DMS114 treated with DMSO at 0.1 percent for 48 hours (cell line): ENCODE measurements at regions not wholly inside any gene's neighbourhood (a gene's known extent, or its start where the extent isn't known, plus 50 kb on each side); places are given as distances from the start of the nearest gene placed in this dataset.
"Not testable (repeated sequence)": the region's sequence is repeated elsewhere in the genome, so short reads cannot be mapped to it uniquely, and the experiment has no call there.

Source experiments
- DNase-seq: peaks from one replicate; lab custom pipeline; 2025; ENCODE audit not compliant: unreplicated experiment; lab: John Stamatoyannopoulos, UW

GRCh38 chr2:65622499-65622898 lies 190.1 kb upstream of the SPRED2 start:
- no peak for DNase-seq

GRCh38 chr2:65620524-65620923 lies 188.1 kb upstream of the SPRED2 start:
- DNase-seq = no peak

- DNase-seq = no peak
These were observed 187.6 kb upstream of the SPRED2 start for GRCh38 chr2:65620026-65620425.

- no peak for DNase-seq
These were observed 183.2 kb upstream of the SPRED2 start for GRCh38 chr2:65615602-65616001.

GRCh38 chr2:65613968-65614555 lies 181.7 kb upstream of the SPRED2 start:
- DNase-seq = no peak

GRCh38 chr2:65611488-65611887 lies 179.1 kb upstream of the SPRED2 start:
- no peak for DNase-seq

GRCh38 chr2:65608916-65609315 lies 176.5 kb upstream of the SPRED2 start:
- no peak for DNase-seq

- no peak for DNase-seq
These were observed 176.1 kb upstream of the SPRED2 start for GRCh38 chr2:65608466-65608865.

GRCh38 chr2:65607662-65608305 lies 175.4 kb upstream of the SPRED2 start:
- no peak for DNase-seq

GRCh38 chr2:65605743-65606058 lies 173.3 kb upstream of the SPRED2 start:
- no peak for DNase-seq

- no peak for DNase-seq
These were observed 172.8 kb upstream of the SPRED2 start for GRCh38 chr2:65605058-65605742.

GRCh38 chr2:65604246-65604645 lies 171.8 kb upstream of the SPRED2 start:
- no peak for DNase-seq

GRCh38 chr2:65602603-65603235 lies 170.3 kb upstream of the SPRED2 start:
- no peak for DNase-seq

GRCh38 chr2:65600871-65601270 lies 168.5 kb upstream of the SPRED2 start:
- not testable (repeated sequence) for DNase-seq

GRCh38 chr2:65600351-65600750 lies 168.0 kb upstream of the SPRED2 start:
- DNase-seq = not testable (repeated sequence)

GRCh38 chr2:65599693-65600092 lies 167.3 kb upstream of the SPRED2 start:
- DNase-seq = no peak

- no peak for DNase-seq
These were observed 166.6 kb upstream of the SPRED2 start for GRCh38 chr2:65598996-65599395.

GRCh38 chr2:65598264-65598663 lies 165.9 kb upstream of the SPRED2 start:
- DNase-seq = no peak

- DNase-seq = no peak
These were observed 163.2 kb upstream of the SPRED2 start for GRCh38 chr2:65595630-65596029.

GRCh38 chr2:65594150-65594549 lies 161.8 kb upstream of the SPRED2 start:
- no peak for DNase-seq

GRCh38 chr2:65589667-65590066 lies 157.3 kb upstream of the SPRED2 start:
- DNase-seq = no peak

GRCh38 chr2:65587779-65588178 lies 155.4 kb upstream of the SPRED2 start:
- no peak for DNase-seq
